DND-41 (cell line): ENCODE measurements at regions not wholly inside any gene's neighbourhood (a gene's known extent, or its start where the extent isn't known, plus 50 kb on each side); places are given as distances from the start of the nearest gene placed in this dataset.

ENCODE experiments used
- CTCF ChIP-seq: IDR thresholded peaks from 2 replicates; pipeline ENCODE4 v1.5.1; 2012; ENCODE audit warnings: borderline replicate concordance, low read length, moderate library complexity, mild to moderate bottlenecking; ENCODE audit not compliant: poor library complexity, severe bottlenecking; ENCODE audit errors: extremely low read depth
- EZH2 ChIP-seq: IDR thresholded peaks from 3 replicates; pipeline ENCODE4 v1.6.1; 2012; ENCODE audit warnings: borderline replicate concordance, low read depth, mild to moderate bottlenecking, moderate library complexity, low read length, inconsistent platforms; ENCODE audit not compliant: severe bottlenecking

GRCh38 chr2:223697316-223697891 is 95.2 kb upstream of the SCG2 start:
- TF ChIP-seq CTCF (no peak), EZH2 (no peak)
